LNCaP clone FGC (cell line): ENCODE measurements at regions not wholly inside any gene's neighbourhood (a gene's known extent, or its start where the extent isn't known, plus 50 kb on each side); places are given as distances from the start of the nearest gene placed in this dataset.

Source experiments
- DNase-seq: peaks from one replicate; pipeline ENCODE4 v3.0.0-alpha.2; 2011; ENCODE audit warnings: low read depth
- H3K4me3 ChIP-seq: 2 replicates; pipeline ENCODE4 v1.5.1; 2011; ENCODE audit warnings: mild to moderate bottlenecking, low read depth, low read length, control low read depth
- TF ChIP-seq, protein P1 (sequence below): IDR thresholded peaks from 2 replicates; pipeline ENCODE4 v1.5.1; 2012; ENCODE audit warnings: mild to moderate bottlenecking; ENCODE audit not compliant: control insufficient read depth, insufficient read depth; ENCODE audit errors: extremely low read depth

DNA sequence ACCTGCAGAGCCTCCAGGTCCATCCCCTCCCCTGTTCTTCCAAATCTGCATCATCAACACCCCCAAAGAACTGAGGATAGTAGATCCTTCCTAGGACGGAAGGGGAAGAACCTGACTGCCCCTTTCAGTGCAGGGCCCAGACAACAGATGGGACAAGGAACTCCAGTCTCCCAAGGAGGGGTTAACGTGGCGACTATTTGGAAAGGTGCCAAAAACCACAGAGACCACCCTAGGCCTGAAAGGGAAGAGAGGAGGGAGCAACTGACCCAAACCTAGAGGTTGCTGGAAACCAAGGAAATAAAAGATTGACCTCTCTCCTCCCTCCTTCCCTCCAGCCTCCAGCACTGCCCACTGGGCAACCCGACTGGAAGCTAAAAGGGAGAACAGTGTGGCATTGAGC, 59.7 kb upstream of the NEURL1B start:
- DNase-seq, result no peak
- TF ChIP-seq, protein P1, sequence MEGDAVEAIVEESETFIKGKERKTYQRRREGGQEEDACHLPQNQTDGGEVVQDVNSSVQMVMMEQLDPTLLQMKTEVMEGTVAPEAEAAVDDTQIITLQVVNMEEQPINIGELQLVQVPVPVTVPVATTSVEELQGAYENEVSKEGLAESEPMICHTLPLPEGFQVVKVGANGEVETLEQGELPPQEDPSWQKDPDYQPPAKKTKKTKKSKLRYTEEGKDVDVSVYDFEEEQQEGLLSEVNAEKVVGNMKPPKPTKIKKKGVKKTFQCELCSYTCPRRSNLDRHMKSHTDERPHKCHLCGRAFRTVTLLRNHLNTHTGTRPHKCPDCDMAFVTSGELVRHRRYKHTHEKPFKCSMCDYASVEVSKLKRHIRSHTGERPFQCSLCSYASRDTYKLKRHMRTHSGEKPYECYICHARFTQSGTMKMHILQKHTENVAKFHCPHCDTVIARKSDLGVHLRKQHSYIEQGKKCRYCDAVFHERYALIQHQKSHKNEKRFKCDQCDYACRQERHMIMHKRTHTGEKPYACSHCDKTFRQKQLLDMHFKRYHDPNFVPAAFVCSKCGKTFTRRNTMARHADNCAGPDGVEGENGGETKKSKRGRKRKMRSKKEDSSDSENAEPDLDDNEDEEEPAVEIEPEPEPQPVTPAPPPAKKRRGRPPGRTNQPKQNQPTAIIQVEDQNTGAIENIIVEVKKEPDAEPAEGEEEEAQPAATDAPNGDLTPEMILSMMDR, result no peak
- H3K4me3 ChIP-seq, result no peak overlapping the region

DNA sequence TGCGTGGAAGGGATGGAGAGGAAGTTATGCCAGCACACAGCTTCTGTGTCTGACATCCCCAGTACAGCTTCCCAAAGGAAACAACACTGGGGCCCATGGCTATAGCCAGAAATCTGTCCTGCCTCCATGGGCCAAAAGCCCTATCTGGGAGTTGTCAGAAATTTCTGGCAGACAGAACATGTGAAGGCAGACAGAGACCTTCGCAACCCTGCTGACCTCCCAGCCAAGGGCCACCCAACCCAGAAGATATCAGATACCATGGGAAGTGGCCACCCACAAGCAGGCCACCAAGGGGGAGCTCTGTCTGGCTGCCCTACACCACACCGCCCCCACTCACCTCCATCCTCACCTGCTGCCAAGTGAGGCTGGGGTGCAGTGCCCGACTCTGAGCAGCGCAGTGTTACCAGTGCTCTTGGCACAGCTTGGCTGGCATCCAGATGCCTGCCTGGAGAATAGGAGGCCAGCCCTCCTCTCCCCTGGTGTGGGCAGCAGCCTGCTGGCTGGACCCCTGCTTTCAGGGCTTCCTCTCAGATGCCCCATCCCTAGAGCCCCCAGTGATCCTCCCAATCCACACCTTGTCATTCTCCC, 61.6 kb upstream of the NEURL1B start:
- TF ChIP-seq, protein P1, result no peak
- no peak overlapping the region for H3K4me3 ChIP-seq
- DNase-seq, result no peak

DNA sequence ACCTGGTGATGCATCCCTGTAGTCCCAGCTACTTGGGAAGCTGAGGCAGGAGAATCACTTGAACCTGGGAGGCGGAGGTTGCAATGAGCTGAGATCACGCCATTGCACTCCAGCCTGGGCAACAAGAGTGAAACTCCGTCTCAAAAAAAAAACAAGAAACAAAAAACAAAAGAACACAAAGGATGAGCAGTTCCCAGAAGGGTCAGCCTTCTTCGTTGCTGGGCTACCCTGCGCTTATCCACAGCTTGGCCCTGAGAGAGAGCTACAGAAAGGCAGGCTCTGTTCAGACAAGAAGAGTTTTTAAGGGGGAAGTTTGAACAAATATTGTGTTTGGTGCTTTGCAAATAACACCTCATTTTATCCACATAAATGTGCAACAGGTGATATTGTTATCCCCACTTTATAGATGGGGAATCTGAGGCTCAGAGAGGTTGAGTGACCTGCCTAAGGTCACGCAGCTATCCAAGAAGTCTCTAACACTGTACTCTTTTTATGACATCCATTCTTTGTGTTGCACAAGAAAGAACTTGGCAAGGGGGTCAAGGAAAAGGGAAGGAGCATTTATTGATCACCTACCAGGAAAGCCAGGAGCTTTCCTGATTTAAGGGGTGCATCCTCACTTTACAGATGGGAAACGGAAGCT, 63.7 kb upstream of the NEURL1B start:
- DNase-seq, result no peak
- H3K4me3 ChIP-seq, result no peak overlapping the region

DNA sequence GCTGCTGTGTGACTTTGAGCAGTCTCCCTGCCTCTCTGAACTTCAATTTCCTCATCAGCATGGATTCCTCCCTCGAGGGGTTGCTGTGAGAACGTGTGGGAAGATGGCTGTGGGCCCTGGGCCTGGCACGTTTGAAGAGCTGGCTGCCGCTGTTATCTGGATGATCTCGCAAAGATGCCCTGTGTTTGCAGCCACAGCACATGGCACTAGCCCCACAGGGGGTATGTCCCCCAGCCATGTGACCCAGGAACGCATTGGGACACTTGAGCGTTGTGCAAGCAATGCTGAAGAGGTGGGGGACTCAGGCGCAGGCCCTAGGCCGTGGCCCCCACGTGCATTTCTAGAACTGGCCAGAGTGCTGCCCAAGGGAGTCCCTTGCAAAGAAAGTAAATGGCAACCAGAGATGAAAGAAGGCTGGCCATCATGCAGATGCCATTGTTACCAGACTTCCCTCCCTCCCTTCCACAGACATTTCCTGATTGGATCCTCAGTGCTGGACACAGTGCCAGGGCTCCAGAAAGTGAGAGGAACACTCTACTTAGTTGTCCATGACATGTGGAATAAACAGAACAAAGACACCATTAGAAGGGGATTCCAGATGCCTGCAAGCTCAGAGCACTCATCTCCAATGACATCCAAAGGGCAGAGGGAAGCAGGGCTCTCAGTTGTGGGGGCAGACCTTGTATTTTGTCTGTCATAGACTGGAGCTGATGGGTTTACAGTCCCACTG, 65.1 kb upstream of the NEURL1B start:
- no peak for DNase-seq
- TF ChIP-seq, protein P1, result no peak
- no peak overlapping the region for H3K4me3 ChIP-seq

More for the DNA sequence above, 63.7 kb upstream of the NEURL1B start:
- TF ChIP-seq, protein P1, result no peak

DNA sequence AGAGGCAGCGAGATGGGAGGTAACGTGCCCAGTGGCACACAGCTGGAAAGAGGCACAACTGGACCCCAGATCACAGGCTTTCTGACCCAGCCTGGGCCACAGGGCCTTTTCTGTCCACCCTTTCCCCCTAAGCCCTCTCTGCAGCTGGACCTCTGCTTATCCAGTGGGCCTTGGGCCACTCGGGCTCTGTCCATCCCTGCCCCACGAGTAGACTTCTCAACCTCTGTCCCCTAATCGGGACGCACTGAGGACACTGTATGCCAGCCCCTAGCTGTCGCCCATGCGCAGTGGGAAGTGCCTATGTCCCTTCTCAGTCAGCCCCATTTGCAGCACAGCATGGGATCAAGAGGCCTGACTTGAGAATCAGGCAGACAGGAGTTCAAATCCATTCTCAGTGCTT, 65.6 kb upstream of the NEURL1B start:
- no peak for DNase-seq
- no peak overlapping the region for H3K4me3 ChIP-seq
- TF ChIP-seq, protein P1, result no peak

DNA sequence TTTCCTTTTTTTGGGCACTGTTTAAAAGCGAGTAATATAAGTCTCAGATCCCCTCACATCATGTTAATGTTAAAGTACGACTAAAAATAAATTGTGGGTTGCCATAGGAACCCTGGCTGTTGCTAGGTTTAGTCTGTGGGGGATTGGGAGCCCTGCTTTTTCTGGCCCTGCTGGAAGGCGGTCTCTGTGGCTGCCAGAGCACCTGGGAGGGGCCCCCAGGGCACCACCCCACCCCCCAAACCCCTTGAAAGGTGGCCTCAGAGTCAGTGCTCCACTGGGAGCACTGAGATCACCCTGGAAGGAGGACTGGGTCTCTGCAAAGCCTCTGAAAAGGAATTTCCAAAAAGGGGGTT, 66.2 kb upstream of the NEURL1B start:
- TF ChIP-seq, protein P1, result no peak

More for the DNA sequence above, 66.2 kb upstream of the NEURL1B start:
- H3K4me3 ChIP-seq, result no peak overlapping the region
- DNase-seq, result no peak
